Neural progenitor cell (in vitro differentiated cells): ENCODE measurements at regions not wholly inside any gene's neighbourhood (a gene's known extent, or its start where the extent isn't known, plus 50 kb on each side); places are given as distances from the start of the nearest gene placed in this dataset.
"Not testable (repeated sequence)": the region's sequence is repeated elsewhere in the genome, so short reads cannot be mapped to it uniquely, and the experiment has no call there.

Experiments used
- DNase-seq: peaks from one replicate; pipeline ENCODE4 v3.0.0-alpha.2; 2016; ENCODE audit warnings: low spot score
- H2AFZ ChIP-seq: fragments of 200-600 bp; sonication (generic); replicated peaks from 2 replicates; pipeline ENCODE4 v1.6.1; 2016; ENCODE audit warnings: antibody characterized with exemption
- H3F3A ChIP-seq: fragments of 200-600 bp; sonication (generic); 2 replicates; pipeline ENCODE4 v1.6.1; 2016; ENCODE audit warnings: antibody characterized with exemption, low read depth
- H3K27ac ChIP-seq: fragments of 200-600 bp; sonication (generic); 2 replicates; pipeline ENCODE4 v1.5.1; 2016; ENCODE audit warnings: mild to moderate bottlenecking
- H3K27me3 ChIP-seq: fragments of 200-600 bp; sonication (generic); 2 replicates; pipeline ENCODE4 v1.6.1; 2016; ENCODE audit warnings: mild to moderate bottlenecking, moderate library complexity
- H3K36me3 ChIP-seq: fragments of 200-600 bp; sonication (generic); 2 replicates; pipeline ENCODE4 v1.5.1; 2016
- H3K4me1 ChIP-seq: fragments of 200-600 bp; sonication (generic); 2 replicates; pipeline ENCODE4 v1.6.1; 2016; ENCODE audit warnings: mixed run types
- H3K4me2 ChIP-seq: fragments of 200-600 bp; sonication (generic); 2 replicates; pipeline ENCODE4 v1.6.1; 2016
- H3K4me3 ChIP-seq: fragments of 200-600 bp; sonication (generic); 2 replicates; pipeline ENCODE4 v1.5.1; 2016
- H3K79me2 ChIP-seq: fragments of 200-600 bp; sonication (generic); 2 replicates; pipeline ENCODE4 v1.6.1; 2016; ENCODE audit warnings: low read depth
- H3K9ac ChIP-seq: fragments of 200-600 bp; sonication (generic); 2 replicates; pipeline ENCODE4 v1.6.1; 2016
- H3K9me3 ChIP-seq: fragments of 200-600 bp; sonication (generic); 2 replicates; pipeline ENCODE4 v1.5.1; 2016; ENCODE audit warnings: low read depth
- H4K20me1 ChIP-seq: fragments of 200-600 bp; sonication (generic); 2 replicates; pipeline ENCODE4 v1.6.1; 2016; ENCODE audit warnings: low read depth
- H3K27ac Mint-ChIP-seq: 3 replicates; pipeline ENCODE4 v1.8.0; 2021; ENCODE audit warnings: mixed read lengths
- H3K27me3 Mint-ChIP-seq: 2 replicates; pipeline ENCODE4 v1.8.0; 2022; ENCODE audit warnings: low read depth, mild to moderate bottlenecking, inconsistent platforms, moderate library complexity, mixed read lengths; ENCODE audit not compliant: insufficient read depth
- H3K36me3 Mint-ChIP-seq: 3 replicates; pipeline ENCODE4 v1.8.0; 2021; ENCODE audit warnings: mixed read lengths
- H3K4me1 Mint-ChIP-seq: 3 replicates; pipeline ENCODE4 v1.8.0; 2021; ENCODE audit warnings: mixed read lengths
- H3K4me3 Mint-ChIP-seq: 3 replicates; pipeline ENCODE4 v1.8.0; 2021; ENCODE audit warnings: mild to moderate bottlenecking, moderate library complexity, mixed read lengths
- H3K9me3 Mint-ChIP-seq: 3 replicates; pipeline ENCODE4 v1.8.0; 2020; ENCODE audit warnings: mixed read lengths
- CTCF ChIP-seq: fragments of 200-600 bp; sonication (generic); IDR thresholded peaks from 2 replicates; pipeline ENCODE4 v1.5.1; 2017; ENCODE audit warnings: antibody characterized with exemption, mild to moderate bottlenecking
- EZH2 ChIP-seq: fragments of 200-600 bp; sonication (generic); IDR thresholded peaks from 2 replicates; pipeline ENCODE4 v1.6.1; 2017; ENCODE audit warnings: antibody characterized with exemption, mild to moderate bottlenecking, moderate library complexity
- EZH2phosphoT487 ChIP-seq: fragments of 200-600 bp; sonication (generic); IDR thresholded peaks from 2 replicates; pipeline ENCODE4 v1.6.1; 2017; ENCODE audit warnings: antibody characterized with exemption

GRCh38 chr4:105068516-105068915 lies 78.2 kb upstream of the TET2 start:
- H3K4me1 ChIP-seq: no peaks in the 10 kb centered on the region
- Mint-ChIP-seq H3K27me3 (no peaks in the 10 kb centered on the region), H3K27ac (no peak overlapping the region), H3K36me3 (no peaks in the 10 kb centered on the region), H3K4me1 (peaks cover 10% of the 10 kb centered on the region), H3K9me3 (no peaks in the 10 kb centered on the region), H3K4me3 (no peak overlapping the region)
- H3K36me3 ChIP-seq: no peaks in the 10 kb centered on the region
- no peaks in the 10 kb centered on the region for H3K9me3 ChIP-seq
- no peak overlapping the region for H3K4me2 ChIP-seq
- no peaks in the 10 kb centered on the region for H3K79me2 ChIP-seq
- no peak overlapping the region for H3K27ac ChIP-seq
- H3K4me3 ChIP-seq: no peak overlapping the region
- no peak overlapping the region for H3K9ac ChIP-seq
- H3K27me3 ChIP-seq: no peaks in the 10 kb centered on the region
- TF ChIP-seq CTCF (no peak), EZH2 (no peak), EZH2phosphoT487 (no peak)
- H2AFZ ChIP-seq: peak overlapping the region; percentile 18
- no peaks in the 10 kb centered on the region for H4K20me1 ChIP-seq
- DNase-seq: no peak
- no peaks in the 10 kb centered on the region for H3F3A ChIP-seq

GRCh38 chr4:105072095-105072494 lies 74.6 kb upstream of the TET2 start:
- not testable (repeated sequence) for H3K36me3 Mint-ChIP-seq, H3F3A ChIP-seq, H3K9ac ChIP-seq, H3K27ac ChIP-seq, H3K9me3 ChIP-seq, H3K27me3 Mint-ChIP-seq, H4K20me1 ChIP-seq, H3K4me2 ChIP-seq, H3K36me3 ChIP-seq, H3K27ac Mint-ChIP-seq, DNase-seq, H3K9me3 Mint-ChIP-seq, H3K27me3 ChIP-seq, H3K4me3 Mint-ChIP-seq, H3K4me3 ChIP-seq, H3K4me1 ChIP-seq, H2AFZ ChIP-seq, H3K79me2 ChIP-seq
- peaks cover 10% of the 10 kb centered on the region for H3K4me1 Mint-ChIP-seq

- H3K4me3 Mint-ChIP-seq: no peak overlapping the region
- Histone ChIP-seq H3K4me2 (no peak overlapping the region), H3K4me1 (no peaks in the 10 kb centered on the region), H4K20me1 (no peaks in the 10 kb centered on the region), H3K27ac (no peak overlapping the region), H3K36me3 (no peaks in the 10 kb centered on the region), H3F3A (no peaks in the 10 kb centered on the region), H3K27me3 (no peaks in the 10 kb centered on the region), H3K9ac (no peak overlapping the region), H3K4me3 (no peak overlapping the region), H3K79me2 (no peaks in the 10 kb centered on the region), H3K9me3 (no peaks in the 10 kb centered on the region), H2AFZ (no peak overlapping the region)
- no peak overlapping the region for H3K27ac Mint-ChIP-seq
- no peaks in the 10 kb centered on the region for H3K36me3 Mint-ChIP-seq
- TF ChIP-seq CTCF: no peak
- no peak for TF ChIP-seq EZH2
- no peak for TF ChIP-seq EZH2phosphoT487
- H3K27me3 Mint-ChIP-seq: no peaks in the 10 kb centered on the region
- H3K9me3 Mint-ChIP-seq: no peaks in the 10 kb centered on the region
- H3K4me1 Mint-ChIP-seq: no peaks in the 10 kb centered on the region
- DNase-seq: no peak
Measured at GRCh38 chr4:105074097-105074496, 72.6 kb upstream of the TET2 start.

GRCh38 chr4:105075045-105075444 lies 71.6 kb upstream of the TET2 start:
- Histone ChIP-seq H3K36me3 (no peaks in the 10 kb centered on the region), H3K9me3 (no peaks in the 10 kb centered on the region), H3K4me1 (no peaks in the 10 kb centered on the region), H3K79me2 (no peaks in the 10 kb centered on the region), H3K9ac (no peak overlapping the region), H3F3A (no peaks in the 10 kb centered on the region), H3K27ac (no peak overlapping the region), H3K4me3 (no peak overlapping the region), H3K27me3 (no peaks in the 10 kb centered on the region), H2AFZ (no peak overlapping the region), H4K20me1 (no peaks in the 10 kb centered on the region), H3K4me2 (no peak overlapping the region)
- no peak for TF ChIP-seq EZH2
- no peak for TF ChIP-seq EZH2phosphoT487
- no peak for TF ChIP-seq CTCF
- no peaks in the 10 kb centered on the region for H3K27me3 Mint-ChIP-seq
- H3K9me3 Mint-ChIP-seq: peaks cover 3% of the 10 kb centered on the region
- H3K4me1 Mint-ChIP-seq: no peaks in the 10 kb centered on the region
- no peak for DNase-seq
- H3K27ac Mint-ChIP-seq: no peak overlapping the region
- H3K36me3 Mint-ChIP-seq: no peaks in the 10 kb centered on the region
- no peak overlapping the region for H3K4me3 Mint-ChIP-seq
